ENCODE measurements at regions not wholly inside any gene's neighbourhood (a gene's known extent, or its start where the extent isn't known, plus 50 kb on each side); places are given as distances from the start of the nearest gene placed in this dataset.

- H3K4me1 Mint-ChIP-seq (ENCODE audit: low read depth) = no peaks in the 10 kb centered on the region
- H3K36me3 Mint-ChIP-seq = no peaks in the 10 kb centered on the region
- no peak overlapping the region for H3K27ac Mint-ChIP-seq
- no peak overlapping the region for H3K4me3 Mint-ChIP-seq
- H3K9me3 Mint-ChIP-seq (ENCODE audit: low read depth) = peaks cover 17% of the 10 kb centered on the region
- H3K27me3 Mint-ChIP-seq = peaks cover 1% of the 10 kb centered on the region
Measured at GRCh38 chr9:108277216-108277615, 578.6 kb downstream of the ACTL7B start.

GRCh38 chr9:108275906-108276305 is 579.9 kb downstream of the ACTL7B start:
- no peak overlapping the region for H3K4me3 Mint-ChIP-seq

GRCh38 chr9:108274971-108275370 is 580.8 kb downstream of the ACTL7B start:
- no peak overlapping the region for H3K4me3 Mint-ChIP-seq
- no peak overlapping the region for H3K27ac Mint-ChIP-seq
- H3K36me3 Mint-ChIP-seq = no peaks in the 10 kb centered on the region
- no peaks in the 10 kb centered on the region for H3K4me1 Mint-ChIP-seq (ENCODE audit: low read depth)
- peaks cover under 1% of the 10 kb centered on the region for H3K27me3 Mint-ChIP-seq
- peaks cover 12% of the 10 kb centered on the region for H3K9me3 Mint-ChIP-seq (ENCODE audit: low read depth)

More at GRCh38 chr9:108275906-108276305, 579.9 kb downstream of the ACTL7B start:
- Mint-ChIP-seq H3K27me3 (peaks cover 1% of the 10 kb centered on the region), H3K27ac (no peak overlapping the region), H3K9me3 (ENCODE audit: low read depth) (peaks cover 17% of the 10 kb centered on the region), H3K4me1 (ENCODE audit: low read depth) (no peaks in the 10 kb centered on the region), H3K36me3 (no peaks in the 10 kb centered on the region)

- Mint-ChIP-seq H3K9me3 (ENCODE audit: low read depth) (peaks cover 12% of the 10 kb centered on the region), H3K27ac (no peak overlapping the region), H3K27me3 (no peaks in the 10 kb centered on the region), H3K4me3 (no peak overlapping the region), H3K4me1 (ENCODE audit: low read depth) (no peaks in the 10 kb centered on the region), H3K36me3 (no peaks in the 10 kb centered on the region)
Measured at GRCh38 chr9:108273988-108274387, 581.8 kb downstream of the ACTL7B start.

GRCh38 chr9:108272349-108272899 is 583.4 kb downstream of the ACTL7B start:
- Mint-ChIP-seq H3K4me1 (ENCODE audit: low read depth) (no peaks in the 10 kb centered on the region), H3K4me3 (no peak overlapping the region), H3K36me3 (no peaks in the 10 kb centered on the region), H3K27ac (no peak overlapping the region), H3K27me3 (no peaks in the 10 kb centered on the region), H3K9me3 (ENCODE audit: low read depth) (peaks cover 16% of the 10 kb centered on the region)

GRCh38 chr9:108271646-108272348 is 584.0 kb downstream of the ACTL7B start:
- Mint-ChIP-seq H3K36me3 (no peaks in the 10 kb centered on the region), H3K4me3 (no peak overlapping the region), H3K4me1 (ENCODE audit: low read depth) (no peaks in the 10 kb centered on the region), H3K27ac (no peak overlapping the region), H3K9me3 (ENCODE audit: low read depth) (peaks cover 14% of the 10 kb centered on the region), H3K27me3 (no peaks in the 10 kb centered on the region)

- H3K36me3 Mint-ChIP-seq = no peaks in the 10 kb centered on the region
- H3K4me3 Mint-ChIP-seq = no peak overlapping the region
- no peaks in the 10 kb centered on the region for H3K4me1 Mint-ChIP-seq (ENCODE audit: low read depth)
- H3K27me3 Mint-ChIP-seq = no peaks in the 10 kb centered on the region
- peaks cover 8% of the 10 kb centered on the region for H3K9me3 Mint-ChIP-seq (ENCODE audit: low read depth)
- H3K27ac Mint-ChIP-seq = no peak overlapping the region
Measured at GRCh38 chr9:108271236-108271635, 584.5 kb downstream of the ACTL7B start.

GRCh38 chr9:108270561-108270960 is 585.2 kb downstream of the ACTL7B start:
- Mint-ChIP-seq H3K4me3 (no peak overlapping the region), H3K36me3 (no peaks in the 10 kb centered on the region), H3K4me1 (ENCODE audit: low read depth) (no peaks in the 10 kb centered on the region), H3K9me3 (ENCODE audit: low read depth) (peaks cover 8% of the 10 kb centered on the region), H3K27me3 (no peaks in the 10 kb centered on the region), H3K27ac (no peak overlapping the region)

- no peak overlapping the region for H3K27ac Mint-ChIP-seq
Measured at GRCh38 chr9:108270051-108270450, 585.7 kb downstream of the ACTL7B start.

GRCh38 chr9:108269371-108269770 is 586.4 kb downstream of the ACTL7B start:
- Mint-ChIP-seq H3K4me1 (ENCODE audit: low read depth) (no peaks in the 10 kb centered on the region), H3K27me3 (no peaks in the 10 kb centered on the region), H3K9me3 (ENCODE audit: low read depth) (peaks cover 4% of the 10 kb centered on the region), H3K36me3 (no peaks in the 10 kb centered on the region), H3K27ac (no peak overlapping the region), H3K4me3 (no peak overlapping the region)

More at GRCh38 chr9:108270051-108270450, 585.7 kb downstream of the ACTL7B start:
- H3K27me3 Mint-ChIP-seq = no peaks in the 10 kb centered on the region
- no peaks in the 10 kb centered on the region for H3K4me1 Mint-ChIP-seq (ENCODE audit: low read depth)
- H3K36me3 Mint-ChIP-seq = no peaks in the 10 kb centered on the region
- peaks cover 8% of the 10 kb centered on the region for H3K9me3 Mint-ChIP-seq (ENCODE audit: low read depth)
- no peak overlapping the region for H3K4me3 Mint-ChIP-seq

- no peaks in the 10 kb centered on the region for H3K36me3 Mint-ChIP-seq
- peaks cover 11% of the 10 kb centered on the region for H3K9me3 Mint-ChIP-seq (ENCODE audit: low read depth)
- H3K27ac Mint-ChIP-seq = no peak overlapping the region
- H3K27me3 Mint-ChIP-seq = no peaks in the 10 kb centered on the region
- no peaks in the 10 kb centered on the region for H3K4me1 Mint-ChIP-seq (ENCODE audit: low read depth)
- no peak overlapping the region for H3K4me3 Mint-ChIP-seq
Measured at GRCh38 chr9:108265065-108265464, 590.7 kb downstream of the ACTL7B start.

- Mint-ChIP-seq H3K9me3 (ENCODE audit: low read depth) (peaks cover 11% of the 10 kb centered on the region), H3K27ac (no peak overlapping the region), H3K4me3 (no peak overlapping the region), H3K4me1 (ENCODE audit: low read depth) (no peaks in the 10 kb centered on the region), H3K27me3 (no peaks in the 10 kb centered on the region), H3K36me3 (no peaks in the 10 kb centered on the region)
Measured at GRCh38 chr9:108264093-108264492, 591.7 kb downstream of the ACTL7B start.

- Mint-ChIP-seq H3K27ac (no peak overlapping the region), H3K4me1 (ENCODE audit: low read depth) (no peaks in the 10 kb centered on the region), H3K36me3 (no peaks in the 10 kb centered on the region), H3K9me3 (ENCODE audit: low read depth) (peaks cover 8% of the 10 kb centered on the region), H3K4me3 (no peak overlapping the region), H3K27me3 (no peaks in the 10 kb centered on the region)
Measured at GRCh38 chr9:108262836-108263235, 593.0 kb downstream of the ACTL7B start.

GRCh38 chr9:108259917-108260675 is 595.7 kb downstream of the ACTL7B start:
- Mint-ChIP-seq H3K9me3 (ENCODE audit: low read depth) (peaks cover 8% of the 10 kb centered on the region), H3K36me3 (no peaks in the 10 kb centered on the region), H3K27ac (no peak overlapping the region), H3K4me1 (ENCODE audit: low read depth) (no peaks in the 10 kb centered on the region), H3K27me3 (no peaks in the 10 kb centered on the region), H3K4me3 (no peak overlapping the region)

GRCh38 chr9:108258640-108259039 is 597.1 kb downstream of the ACTL7B start:
- Mint-ChIP-seq H3K4me3 (no peak overlapping the region), H3K9me3 (ENCODE audit: low read depth) (peaks cover 8% of the 10 kb centered on the region), H3K27ac (no peak overlapping the region), H3K27me3 (no peaks in the 10 kb centered on the region), H3K4me1 (ENCODE audit: low read depth) (no peaks in the 10 kb centered on the region), H3K36me3 (no peaks in the 10 kb centered on the region)

Measured in activated naive CD8-positive, alpha-beta T cell (primary cell).